NCI-H226 (cell line): ENCODE measurements at regions not wholly inside any gene's neighbourhood (a gene's known extent, or its start where the extent isn't known, plus 50 kb on each side); places are given as distances from the start of the nearest gene placed in this dataset.
"Not testable (repeated sequence)": the region's sequence is repeated elsewhere in the genome, so short reads cannot be mapped to it uniquely, and the experiment has no call there.

ENCODE experiments used
- DNase-seq: peaks from one replicate; pipeline ENCODE4 v3.0.0-alpha.2; 2015

DNA sequence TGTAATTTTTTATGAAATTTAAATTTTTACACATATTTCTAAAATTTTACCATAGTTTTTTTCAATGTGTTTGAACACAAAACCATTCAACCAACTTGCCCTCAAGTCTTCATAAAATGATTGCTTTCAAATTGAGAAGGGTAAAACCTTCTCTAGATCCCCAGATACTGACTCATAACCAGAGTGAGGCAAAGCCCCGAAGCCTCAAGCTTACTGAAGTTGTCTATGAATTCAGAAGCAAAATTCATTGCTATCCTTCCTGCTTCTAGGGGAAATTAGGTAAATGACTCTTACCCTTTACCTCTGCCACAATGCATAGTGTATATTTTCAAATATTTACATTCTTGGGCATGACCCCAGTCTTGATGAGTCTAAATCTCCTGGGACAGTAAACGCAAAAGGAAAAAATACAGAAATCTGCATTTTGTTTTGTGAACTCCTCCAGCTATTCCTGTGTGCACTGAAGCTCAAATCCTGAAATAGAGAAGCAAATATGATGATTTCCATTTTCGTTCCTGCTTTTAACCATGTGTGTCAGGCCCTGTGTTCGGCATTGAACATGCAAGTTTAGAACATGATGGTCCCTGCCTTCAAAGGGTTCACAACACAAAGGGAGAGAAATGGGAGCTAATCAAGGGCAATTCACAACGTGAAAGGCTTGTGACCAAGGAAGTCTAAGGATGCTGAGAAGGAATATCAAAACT, 246.3 kb downstream of the SUCLG1 start:
- no peak for DNase-seq

DNA sequence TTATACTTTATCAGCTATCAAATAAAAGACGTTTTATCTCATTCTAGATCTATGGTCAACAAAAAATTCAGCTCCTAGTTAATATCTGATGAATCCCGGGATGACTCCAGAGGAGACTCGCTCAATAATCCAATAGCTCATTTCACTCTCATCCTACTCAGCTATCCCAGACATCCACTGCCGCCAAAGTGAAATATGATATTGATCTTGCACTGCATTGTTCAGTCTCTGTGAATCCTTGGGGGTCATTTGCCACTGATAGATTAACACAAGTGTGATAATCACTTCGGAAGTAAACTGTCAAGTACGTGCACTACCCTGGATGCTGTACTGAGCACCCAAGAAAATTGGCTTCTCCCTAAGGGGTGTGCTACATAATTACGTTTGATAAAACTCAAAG, 249.1 kb downstream of the SUCLG1 start:
- no peak for DNase-seq

DNA sequence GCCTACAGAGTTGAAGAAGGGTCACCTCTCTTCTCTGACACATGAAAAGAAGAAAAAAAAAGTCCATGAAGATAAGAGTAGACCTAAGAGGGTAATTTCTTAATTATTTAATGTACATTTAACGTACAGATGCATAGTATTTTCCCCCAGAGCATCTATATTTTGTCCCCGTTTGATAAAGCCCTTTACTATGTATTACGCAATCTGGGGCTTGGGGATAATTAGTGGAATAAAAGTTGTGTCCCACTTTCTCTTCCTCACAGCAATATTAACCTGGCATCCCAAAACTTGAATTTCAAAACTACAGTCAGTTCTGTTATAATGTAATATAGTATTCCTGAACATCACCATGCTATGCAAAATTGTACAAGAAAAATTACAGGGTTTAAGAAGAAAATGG, 254.1 kb downstream of the SUCLG1 start:
- DNase-seq = no peak

DNA sequence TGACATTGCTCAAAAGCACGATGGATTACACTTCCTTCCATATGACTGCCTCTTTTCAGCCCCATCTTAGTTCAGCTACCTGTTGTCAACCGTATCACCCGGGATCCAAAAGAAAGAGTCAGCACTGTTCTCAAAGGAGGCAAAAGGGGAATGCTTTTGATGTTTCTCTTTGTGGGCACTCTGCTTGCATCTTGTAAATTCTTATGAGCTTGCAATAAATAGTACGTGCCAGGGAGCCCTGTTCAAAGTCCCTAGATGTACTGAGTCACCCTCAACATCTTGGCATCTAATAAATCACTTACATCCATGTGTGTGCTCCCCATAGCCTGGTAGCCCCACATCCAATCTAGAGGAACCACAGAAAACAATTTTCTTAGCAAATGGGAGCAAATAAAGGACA, 256.9 kb downstream of the SUCLG1 start:
- no peak for DNase-seq

DNA sequence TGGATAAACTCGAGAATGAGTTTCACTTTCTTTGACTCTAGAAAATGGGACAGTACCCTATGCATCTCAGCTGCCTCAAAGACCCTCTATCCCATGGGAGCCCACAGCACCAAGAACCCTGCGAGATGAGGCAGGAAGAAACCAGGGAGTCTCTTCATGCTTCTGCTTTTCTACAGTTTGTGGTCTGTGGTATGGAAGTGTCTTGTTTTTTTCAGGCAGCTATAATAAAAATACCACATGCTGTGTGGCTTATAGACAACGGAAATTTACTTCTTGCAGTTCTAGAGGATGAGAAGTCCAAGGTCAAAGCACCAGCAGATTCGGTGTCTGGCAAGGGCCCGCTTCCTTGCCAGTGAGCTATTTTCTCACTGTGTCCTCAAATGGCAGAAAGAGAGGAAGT, 257.9 kb downstream of the SUCLG1 start:
- no peak for DNase-seq

DNA sequence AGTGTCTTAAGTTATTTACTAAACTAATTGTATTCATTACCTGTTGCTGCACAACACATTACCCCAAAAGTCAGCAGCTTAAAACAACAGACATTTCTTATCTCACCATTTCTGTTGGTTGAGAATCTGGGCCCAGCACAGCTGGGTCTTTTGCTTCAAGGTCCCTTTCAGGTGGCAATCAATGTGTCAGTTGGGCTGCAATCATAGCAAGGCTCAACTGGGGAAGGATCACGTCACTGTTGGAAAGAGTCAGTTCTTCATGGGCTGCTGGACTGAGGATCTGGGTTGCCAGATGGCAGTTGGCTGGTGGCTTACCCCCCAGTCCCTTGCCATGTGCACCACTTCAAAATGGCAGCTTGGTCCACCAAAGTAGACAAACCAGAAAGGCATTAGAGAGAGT, 261.2 kb downstream of the SUCLG1 start:
- DNase-seq = no peak

DNA sequence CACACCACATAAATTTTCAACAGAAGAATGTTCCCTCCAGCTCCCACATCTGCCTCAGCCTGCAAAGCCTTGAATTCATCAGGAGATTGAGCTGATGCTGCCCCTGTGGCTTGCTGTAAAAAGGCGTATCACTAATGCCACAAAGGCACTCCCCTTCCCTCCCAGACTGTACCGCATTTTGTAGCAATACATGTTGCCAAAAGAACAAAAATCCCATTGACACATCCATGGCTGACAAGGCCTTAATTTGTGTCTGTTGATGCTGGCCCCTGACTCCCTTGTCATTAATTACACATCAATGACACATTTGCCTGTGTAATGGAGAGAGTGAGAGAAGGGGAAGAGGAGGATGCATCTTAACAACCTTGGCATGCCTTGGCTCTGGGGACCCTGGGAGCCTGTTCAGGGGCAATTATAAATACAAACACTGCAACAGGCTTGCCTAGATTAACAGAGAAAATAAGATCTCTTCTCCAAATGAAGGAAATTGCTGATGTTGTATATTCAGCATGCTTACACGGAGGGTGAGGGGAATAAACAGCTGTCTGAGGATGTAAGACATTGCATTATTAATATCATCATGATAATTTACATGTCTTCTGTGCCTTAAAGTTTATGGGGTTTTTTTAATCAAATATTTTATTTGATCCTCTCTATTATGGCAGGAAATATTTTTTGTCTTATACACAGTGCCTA, 264.0 kb downstream of the SUCLG1 start:
- DNase-seq = no peak

DNA sequence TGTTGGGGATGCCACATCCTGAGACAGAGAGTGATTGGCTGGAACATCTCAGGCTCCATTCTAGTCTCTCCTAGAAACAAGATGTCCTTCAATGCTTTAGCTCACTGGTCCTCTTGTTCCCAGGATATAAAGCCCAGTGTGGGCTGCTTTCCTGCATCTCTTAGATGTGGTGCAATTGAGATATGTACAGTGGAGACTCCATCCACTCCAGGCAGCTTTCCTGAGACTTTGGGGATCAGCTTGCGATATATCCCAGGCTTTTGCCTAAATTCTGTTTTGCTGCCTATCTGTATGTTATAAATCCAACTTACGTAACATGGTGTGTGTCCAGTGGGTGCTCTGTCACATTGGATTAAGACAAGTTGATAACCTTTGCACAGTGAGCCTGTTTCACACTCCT, 264.9 kb downstream of the SUCLG1 start:
- no peak for DNase-seq

DNA sequence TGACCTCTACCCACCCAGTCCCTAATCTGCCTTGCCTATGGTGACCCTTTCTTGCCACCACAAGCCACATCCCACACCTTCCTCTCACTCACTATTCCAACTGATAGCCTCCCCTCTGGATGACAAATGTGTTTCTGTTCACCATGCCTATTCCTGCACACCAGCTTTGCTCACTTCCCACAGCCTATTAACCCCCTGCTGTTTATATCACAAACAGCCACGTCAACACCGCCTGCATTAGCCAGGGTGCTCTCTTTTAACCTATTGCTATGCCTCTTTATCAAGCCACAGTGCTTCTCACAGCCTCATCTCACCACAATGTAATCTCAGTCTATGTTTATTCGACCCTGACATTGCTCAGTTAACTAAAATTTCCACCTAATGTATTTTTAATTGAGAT, 271.8 kb downstream of the SUCLG1 start:
- DNase-seq = no peak

DNA sequence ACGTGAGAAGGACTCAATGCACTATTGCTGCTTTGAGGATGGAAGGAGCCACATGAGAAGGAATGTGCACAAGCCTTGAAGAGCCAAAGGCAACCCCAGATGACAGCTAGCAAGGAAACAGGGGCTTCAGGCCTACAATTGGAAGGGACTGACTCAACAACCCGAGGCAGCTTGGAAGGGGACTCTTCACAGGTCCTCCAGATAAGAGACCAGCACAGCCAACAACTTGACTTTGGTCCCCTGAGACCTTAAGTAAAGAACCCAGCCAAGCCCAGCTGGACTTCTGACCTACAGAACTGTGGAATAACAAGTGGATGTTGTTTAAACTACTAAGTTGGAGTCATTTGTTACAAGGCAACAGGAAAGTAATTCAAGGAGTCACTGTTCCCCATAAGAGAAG, 277.2 kb downstream of the SUCLG1 start:
- no peak for DNase-seq

DNA sequence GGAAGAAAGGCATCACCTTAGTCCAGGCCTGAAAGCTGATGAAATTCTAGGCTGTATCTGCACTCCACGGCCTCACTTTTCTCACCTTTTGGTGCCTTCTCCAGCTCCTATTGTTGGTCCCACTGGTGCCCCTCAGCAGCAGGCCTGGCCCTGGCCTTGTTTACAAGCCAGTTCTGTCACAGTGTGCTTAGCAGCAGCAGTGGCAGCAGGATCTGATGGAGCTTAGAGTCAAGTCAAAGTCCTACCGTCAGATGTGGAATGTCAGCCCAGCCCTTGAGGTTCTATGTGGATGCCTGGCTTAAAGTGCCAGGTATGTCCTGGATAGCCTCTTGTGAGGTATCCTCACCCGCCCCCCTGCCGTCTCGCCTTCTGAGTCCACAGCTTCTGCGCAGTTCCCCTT, 281.3 kb downstream of the SUCLG1 start:
- no peak for DNase-seq

DNA sequence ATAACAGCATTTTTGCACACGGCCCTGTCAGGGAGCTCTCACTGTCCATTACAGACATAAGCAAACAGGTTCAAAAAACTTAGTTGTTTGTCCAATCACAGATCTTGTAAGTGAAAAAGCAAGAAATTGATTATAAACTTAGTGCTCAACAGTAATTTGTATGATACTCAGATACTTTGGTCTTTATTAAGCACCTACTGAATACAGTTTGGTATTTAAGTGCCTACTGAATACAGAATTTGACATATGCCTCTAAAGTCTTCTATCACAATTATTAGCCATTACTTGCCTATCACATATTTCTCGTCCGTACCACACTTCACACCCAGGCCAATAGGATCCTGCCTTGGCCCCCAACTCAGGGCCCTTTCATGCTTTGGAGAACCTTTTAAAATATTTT, 283.1 kb downstream of the SUCLG1 start:
- DNase-seq = no peak

DNA sequence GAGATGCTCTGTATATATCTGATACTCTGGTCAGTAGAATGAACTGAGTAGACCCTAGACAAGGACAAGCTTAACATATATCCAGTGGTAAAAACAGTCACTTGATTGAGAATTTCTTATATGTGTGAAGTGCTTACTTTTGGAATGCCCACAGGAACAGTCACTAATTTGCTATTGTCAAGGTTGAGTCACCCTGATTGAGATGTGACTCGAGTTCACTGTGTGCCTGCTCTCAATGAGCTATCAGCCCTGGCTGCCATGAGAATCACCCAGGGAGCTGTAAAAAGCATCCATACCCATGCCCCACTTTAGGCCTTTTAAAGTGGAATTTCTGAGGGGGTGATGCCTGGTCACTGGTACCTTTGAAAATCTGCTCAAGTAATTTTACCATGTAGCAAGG, 283.7 kb downstream of the SUCLG1 start:
- no peak for DNase-seq

DNA sequence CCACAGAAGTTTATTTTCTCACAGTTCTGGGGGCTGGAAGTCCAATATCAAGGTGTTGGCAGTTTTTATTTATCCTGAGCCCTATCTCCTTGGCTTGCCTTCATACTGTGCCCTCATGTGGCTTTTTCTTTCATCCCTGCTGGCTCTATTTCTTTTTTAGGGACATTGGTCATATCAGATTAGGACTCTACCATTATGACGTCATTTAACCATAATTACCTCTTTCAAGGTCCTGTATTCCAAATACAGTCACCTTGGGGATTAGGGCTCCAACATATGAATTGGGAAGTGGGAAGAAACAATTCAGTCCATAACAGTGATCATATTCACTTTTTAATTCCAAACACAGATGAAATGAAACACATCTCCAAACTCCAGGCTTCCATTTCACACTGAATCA, 286.0 kb downstream of the SUCLG1 start:
- DNase-seq = no peak

DNA sequence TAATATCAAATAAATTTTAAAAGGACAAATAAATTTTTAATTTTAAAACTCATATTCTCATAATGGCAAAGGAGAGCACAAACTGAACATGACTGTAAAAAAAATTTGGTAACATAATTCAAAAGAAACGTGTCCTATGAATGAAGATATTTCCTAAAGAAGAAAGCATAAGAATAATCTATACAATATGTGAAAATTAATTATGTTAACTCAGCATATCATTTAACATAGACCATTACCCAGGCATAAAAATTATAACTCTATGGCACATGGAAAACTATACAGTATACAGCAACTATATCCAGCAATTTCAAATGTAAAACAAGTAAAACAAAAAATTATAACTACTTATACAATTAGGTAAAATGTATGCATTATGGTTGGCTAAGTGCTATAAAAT, 288.1 kb downstream of the SUCLG1 start:
- DNase-seq = no peak

DNA sequence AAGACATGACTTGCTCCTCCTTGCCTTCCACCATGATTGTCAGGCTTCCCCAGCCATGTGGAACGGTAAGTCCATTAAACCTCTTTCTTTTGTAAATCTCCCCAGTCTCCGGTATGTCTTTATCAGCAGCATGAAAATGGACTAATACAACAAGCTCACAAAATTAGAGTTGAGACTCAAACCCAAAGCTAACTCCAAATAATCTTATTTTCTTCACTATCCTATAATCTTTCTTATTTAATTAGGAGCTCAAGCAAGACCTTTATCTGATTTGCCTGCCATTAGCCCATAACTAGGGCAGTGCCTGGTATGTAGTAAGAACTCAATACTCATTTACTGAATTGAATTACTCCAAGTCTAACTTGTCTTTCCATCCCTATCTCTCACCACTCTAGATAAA, 289.2 kb downstream of the SUCLG1 start:
- no peak for DNase-seq

DNA sequence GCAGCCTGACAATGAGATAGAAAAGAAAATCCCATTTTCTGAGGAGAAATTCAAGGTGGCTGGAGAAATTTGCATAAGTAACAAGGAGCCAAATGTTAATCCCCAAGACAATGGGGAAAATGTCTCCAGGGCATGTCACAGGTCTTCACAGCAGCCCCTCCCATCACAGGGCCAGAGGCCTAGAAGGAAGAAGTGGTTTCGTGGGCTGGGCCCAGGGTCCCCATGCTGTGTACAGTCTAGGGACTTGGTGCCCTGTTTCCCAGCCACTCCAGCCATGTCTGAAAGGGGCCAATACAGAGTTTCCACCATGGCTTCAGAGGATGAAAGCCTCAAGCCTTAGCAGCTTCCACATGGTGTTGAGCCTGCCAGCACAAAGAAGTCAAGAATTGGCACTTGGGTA, 290.5 kb downstream of the SUCLG1 start:
- DNase-seq = not testable (repeated sequence)

DNA sequence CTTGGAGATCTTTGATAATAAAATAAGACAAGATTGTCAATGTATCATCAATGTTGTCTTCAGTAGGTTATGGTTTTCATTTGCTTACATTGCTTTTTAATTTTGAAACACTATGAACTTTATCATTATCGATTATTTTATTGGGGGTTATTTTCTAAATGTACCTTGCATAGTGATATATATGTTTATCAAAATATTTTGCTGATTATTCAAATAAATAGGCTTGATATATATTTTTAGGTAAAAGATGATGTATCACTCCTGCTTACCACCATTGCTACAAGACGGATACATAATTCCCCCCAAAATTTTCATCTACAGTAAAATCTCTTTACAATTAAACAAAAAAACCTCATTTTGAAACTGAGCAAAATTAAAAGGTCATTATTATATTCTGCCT, 293.8 kb downstream of the SUCLG1 start:
- no peak for DNase-seq

DNA sequence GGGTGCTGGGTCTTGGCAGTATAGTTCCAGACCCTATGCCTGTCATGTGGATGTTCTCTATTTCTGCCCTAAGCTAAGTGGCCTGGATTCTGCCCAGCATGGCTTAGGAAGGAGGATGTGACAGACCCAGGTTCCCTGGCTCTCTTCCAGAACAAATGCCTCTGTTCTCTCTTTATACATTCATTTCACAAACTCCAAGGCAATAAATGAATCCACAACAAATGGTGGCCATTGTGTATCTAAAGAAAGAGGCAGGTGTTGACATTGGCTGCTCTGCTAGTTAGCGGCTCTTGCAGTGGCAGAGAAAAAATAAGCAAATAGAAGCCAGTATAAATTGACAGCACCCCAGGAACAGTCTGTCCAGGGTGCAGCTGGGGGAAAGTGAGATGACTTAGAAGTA, 298.6 kb downstream of the SUCLG1 start:
- no peak for DNase-seq

DNA sequence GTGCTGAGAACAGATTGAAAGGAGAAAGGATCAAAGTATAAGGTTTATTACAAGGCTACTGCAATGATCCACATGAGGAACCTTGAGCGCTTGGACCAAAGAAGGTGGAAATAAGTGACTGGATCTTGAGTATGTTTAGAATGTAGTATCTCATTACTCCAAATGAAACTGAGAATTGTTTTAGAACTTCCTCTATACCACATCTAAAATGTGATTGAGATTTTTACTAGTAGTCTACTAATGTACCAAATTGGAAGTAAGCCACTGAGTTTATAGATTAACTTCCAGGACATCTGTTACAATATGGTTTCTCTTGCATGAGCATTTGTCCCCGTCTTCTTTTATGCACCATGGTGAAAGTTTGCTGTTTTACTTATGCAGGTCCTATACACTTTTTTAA, 300.5 kb downstream of the SUCLG1 start:
- no peak for DNase-seq

DNA sequence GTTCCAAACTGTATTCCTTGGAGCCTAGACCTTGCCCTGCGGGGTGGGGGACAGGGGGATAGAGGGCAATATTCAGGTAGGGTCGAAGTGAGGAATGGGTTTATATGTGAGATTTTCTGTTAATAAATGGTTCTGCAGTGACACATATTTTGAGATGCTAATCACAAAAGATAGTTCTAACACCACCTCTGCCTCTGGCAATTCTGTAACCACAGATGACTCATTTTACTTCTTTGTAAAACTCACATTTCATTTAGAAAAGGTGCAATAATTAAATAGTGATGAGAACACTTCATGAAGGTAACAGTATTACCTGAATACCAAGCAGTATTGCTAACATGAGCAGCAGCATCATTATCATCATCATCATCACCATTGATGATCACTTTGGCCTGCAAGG, 306.6 kb downstream of the SUCLG1 start:
- peak; percentile 15 for DNase-seq

DNA sequence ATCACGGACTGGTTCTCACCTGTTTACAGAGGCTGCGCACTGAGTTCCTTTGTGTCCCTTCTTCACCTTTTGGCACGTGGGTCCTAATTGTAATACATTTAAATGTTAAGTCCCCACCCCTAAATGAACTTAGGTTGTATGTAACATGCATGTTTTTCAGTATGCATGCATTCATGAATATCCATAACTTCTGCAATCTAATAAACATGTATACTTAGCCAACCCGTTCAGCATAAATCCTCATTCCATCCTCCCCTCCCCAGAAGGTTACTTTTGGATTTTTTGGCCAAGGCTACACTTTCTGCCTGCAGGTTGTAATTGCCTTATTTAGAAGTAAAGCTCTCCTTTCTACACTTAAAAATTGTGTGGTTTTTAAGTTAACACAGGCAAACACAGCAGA, 314.7 kb downstream of the SUCLG1 start:
- no peak for DNase-seq

DNA sequence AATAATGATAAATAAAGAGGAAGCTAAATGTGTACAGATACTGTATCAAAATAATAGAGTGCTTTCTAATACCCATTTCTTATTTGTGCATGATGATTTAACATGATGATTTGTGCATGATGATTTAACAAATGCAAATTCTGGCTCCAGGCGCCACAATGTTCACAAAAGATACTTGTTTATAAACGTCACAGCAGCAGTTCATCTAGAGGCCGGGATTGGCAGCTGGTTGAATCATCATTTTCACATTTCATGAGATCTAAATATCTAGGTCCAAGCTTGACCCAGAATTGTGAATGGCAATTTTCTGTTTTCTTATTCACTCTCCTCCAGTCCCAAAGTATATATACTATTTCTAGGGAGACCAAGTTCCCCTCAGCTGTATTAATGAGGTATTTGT, 322.0 kb downstream of the SUCLG1 start:
- DNase-seq = no peak

DNA sequence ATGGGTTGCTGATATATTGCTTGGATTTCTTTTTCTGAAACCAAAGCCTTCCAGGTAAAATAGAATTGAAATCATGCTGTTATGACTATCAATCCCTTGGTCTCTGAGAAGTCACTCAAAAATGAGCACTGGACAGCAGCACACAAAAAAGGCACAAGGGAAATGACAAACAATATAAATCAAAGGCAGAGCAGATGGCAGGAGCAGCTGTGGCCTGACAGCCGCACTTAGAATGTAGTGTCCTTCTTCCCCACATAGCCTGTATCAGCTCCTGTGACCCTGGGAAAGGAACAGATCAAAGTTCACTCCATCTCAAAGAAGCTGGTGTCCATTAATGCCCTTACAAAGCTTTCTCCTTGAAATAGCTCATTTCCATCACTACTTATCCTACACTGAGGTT, 326.7 kb downstream of the SUCLG1 start:
- no peak for DNase-seq

DNA sequence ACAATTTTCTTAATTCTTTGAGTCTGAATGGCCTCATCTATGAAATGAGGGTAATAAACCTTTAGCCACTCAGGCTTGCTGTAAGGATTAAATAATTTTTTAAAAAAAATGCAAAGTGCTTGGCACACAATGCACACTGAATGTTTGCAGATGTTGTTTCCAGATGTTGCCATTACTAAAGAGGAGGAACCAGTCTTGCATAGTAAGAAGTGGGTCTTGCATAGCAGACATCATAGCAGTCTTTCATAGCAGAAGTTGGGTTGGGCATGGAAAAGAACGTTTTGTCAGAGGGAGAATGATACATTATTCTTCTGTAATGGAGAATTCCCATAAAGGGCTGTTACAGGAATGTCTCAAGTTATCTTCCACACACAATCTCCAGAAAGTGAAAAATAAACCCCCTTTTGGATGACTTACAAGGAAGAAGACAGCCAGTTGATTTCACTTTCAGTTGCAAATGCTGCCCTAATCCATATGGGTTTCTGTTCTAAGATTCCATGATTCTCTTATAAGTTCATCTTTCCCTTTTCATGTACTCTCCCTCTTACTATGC, 327.7 kb downstream of the SUCLG1 start:
- DNase-seq = no peak
